ENCODE measurements at regions not wholly inside any gene's neighbourhood (a gene's known extent, or its start where the extent isn't known, plus 50 kb on each side); places are given as distances from the start of the nearest gene placed in this dataset.

DNA sequence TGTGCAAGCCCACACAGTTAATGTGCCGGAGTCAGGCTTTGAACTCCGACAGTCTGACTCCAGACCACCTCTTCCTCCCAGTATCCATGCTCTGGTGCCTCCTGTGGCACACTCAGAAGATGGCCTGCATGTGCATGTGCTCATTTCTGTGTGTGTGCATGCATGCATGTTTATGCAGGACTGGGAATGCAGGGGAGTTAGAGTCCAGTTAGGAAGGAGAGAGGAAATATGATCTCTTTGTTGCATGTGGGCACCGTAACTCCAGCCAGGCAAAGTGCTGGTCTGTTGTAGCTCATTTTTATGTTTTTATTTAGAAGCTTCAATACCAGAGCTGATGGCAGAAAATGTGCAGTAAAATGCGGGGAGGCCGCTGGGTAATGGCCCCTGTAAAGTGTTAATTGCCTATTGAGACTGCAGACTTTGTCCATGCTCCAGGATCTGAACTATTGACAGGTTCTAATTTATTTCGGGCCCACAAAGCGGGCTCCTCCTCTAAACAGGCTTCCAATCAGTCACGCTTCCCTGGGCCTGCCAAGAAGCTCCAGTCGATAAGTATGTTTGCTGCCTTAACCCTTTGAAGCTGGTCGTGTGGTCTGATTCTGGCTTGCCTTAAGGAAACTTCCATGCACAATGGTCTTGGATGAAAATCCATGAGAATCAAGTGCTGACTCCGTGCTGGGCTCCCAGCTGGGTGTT, 248.3 kb downstream of the DHX35 start:
- no peaks in the 10 kb centered on the region for H3K9me3 ChIP-seq (ENCODE audit: control insufficient read depth in 1 of 2, low read length in 2 of 2)
- H3K36me3 ChIP-seq (ENCODE audit: control insufficient read depth in 1 of 2, insufficient read depth in 2 of 2, low read length in 2 of 2) = no peaks in the 10 kb centered on the region
- no peaks in the 10 kb centered on the region for H3K4me1 ChIP-seq (ENCODE audit: control insufficient read depth in 1 of 2, insufficient read depth in 2 of 2, low read length in 2 of 2)
- no peaks in the 10 kb centered on the region for H3K27me3 ChIP-seq (ENCODE audit: control insufficient read depth in 1 of 2, insufficient read depth in 2 of 2, low read length in 2 of 2)
- H3K9ac ChIP-seq (ENCODE audit: low read depth in 1 of 2, low read length in 2 of 2) = no peak overlapping the region
- no peak overlapping the region for H3K27ac ChIP-seq (ENCODE audit: low read depth, low read length)
- H3K4me3 ChIP-seq (ENCODE audit: low read depth in 1 of 2, low read length in 2 of 2) = no peak overlapping the region

GRCh38 chr20:39206899-39207564, 244.9 kb downstream of the DHX35 start:
- H3K36me3 ChIP-seq (ENCODE audit: control insufficient read depth in 1 of 2, insufficient read depth in 2 of 2, low read length in 2 of 2) = no peaks in the 10 kb centered on the region
- H3K9me3 ChIP-seq (ENCODE audit: control insufficient read depth in 1 of 2, low read length in 2 of 2) = no peaks in the 10 kb centered on the region
- no peak overlapping the region for H3K4me3 ChIP-seq (ENCODE audit: low read depth in 1 of 2, low read length in 2 of 2)
- no peaks in the 10 kb centered on the region for H3K4me1 ChIP-seq (ENCODE audit: control insufficient read depth in 1 of 2, insufficient read depth in 2 of 2, low read length in 2 of 2)
- no peak overlapping the region for H3K9ac ChIP-seq (ENCODE audit: low read depth in 1 of 2, low read length in 2 of 2)
- H3K27me3 ChIP-seq (ENCODE audit: control insufficient read depth in 1 of 2, insufficient read depth in 2 of 2, low read length in 2 of 2) = no peaks in the 10 kb centered on the region
- H3K27ac ChIP-seq (ENCODE audit: low read depth, low read length) = no peak overlapping the region

DNA sequence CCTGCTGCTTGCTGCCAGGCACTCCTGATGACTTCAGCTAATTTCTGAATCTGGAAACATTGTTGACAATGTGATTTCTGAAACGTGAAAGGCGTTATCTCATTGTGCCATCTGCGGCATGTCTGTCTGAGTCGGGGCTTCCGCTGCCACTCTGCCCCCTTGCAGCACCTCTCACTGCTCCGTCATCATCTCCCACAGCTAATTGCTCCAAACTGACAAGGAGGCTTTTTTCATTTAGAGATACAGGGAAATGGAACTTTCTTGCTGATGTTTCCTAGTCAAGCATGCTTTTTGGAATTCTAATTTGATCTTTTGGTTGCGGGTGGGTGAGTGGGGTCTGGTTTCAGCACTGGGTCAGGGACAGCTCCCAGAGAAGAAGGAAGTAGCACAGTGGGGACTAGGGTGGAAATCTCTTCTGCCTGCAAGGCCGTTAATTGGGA, 233.5 kb downstream of the DHX35 start:
- Histone ChIP-seq H3K9ac (ENCODE audit: low read depth in 1 of 2, low read length in 2 of 2) (no peak overlapping the region), H3K4me1 (ENCODE audit: control insufficient read depth in 1 of 2, insufficient read depth in 2 of 2, low read length in 2 of 2) (no peaks in the 10 kb centered on the region), H3K4me3 (ENCODE audit: low read depth in 1 of 2, low read length in 2 of 2) (no peak overlapping the region), H3K36me3 (ENCODE audit: control insufficient read depth in 1 of 2, insufficient read depth in 2 of 2, low read length in 2 of 2) (no peaks in the 10 kb centered on the region), H3K27me3 (ENCODE audit: control insufficient read depth in 1 of 2, insufficient read depth in 2 of 2, low read length in 2 of 2) (no peaks in the 10 kb centered on the region), H3K9me3 (ENCODE audit: control insufficient read depth in 1 of 2, low read length in 2 of 2) (peaks cover 0 to 4% of the 10 kb centered on the region in 2 donors), H3K27ac (ENCODE audit: low read depth, low read length) (no peak overlapping the region)

DNA sequence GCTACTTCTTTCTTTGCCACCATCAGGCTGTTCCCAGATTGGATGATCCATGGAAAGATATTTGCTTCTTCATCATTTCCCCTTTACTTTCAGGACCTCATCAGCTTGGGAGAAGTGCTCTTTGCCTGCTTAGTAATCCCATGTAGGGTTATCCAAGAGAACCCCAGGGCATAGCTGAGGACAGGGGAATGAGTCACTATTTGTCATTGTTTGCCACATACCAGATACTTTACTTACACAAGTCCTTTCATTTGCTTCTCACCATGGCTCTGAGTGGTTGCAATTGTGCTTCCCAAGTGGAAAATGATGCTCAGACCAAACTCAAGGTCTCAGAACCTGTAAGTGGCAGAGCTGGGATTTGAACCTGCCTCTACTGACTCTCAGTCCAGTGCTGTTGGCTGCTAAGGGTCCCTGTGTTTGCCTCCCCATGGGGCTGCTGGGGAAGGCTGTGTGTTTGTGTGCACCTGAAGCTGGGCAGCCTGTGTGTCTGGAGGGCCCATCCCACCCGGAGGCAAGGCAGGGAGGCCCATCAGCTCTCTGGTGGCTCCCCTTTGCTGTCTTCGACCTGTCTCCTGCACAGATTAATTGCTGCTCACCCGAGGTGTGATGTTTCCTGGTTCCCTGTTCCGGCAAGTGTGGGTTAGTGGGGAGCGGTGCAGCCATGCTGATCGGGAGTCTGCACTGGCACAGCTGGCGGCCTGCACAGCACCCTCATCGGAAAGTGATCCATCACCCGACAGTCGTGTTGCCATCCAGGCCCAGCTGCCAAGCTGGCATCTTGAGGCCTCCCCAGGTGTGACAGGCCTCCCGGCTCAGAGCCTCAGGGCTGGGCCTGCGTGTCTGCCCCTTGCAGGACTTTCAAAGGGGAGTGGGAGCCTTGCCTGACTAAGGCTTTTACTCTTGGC, 228.8 kb downstream of the DHX35 start:
- no peaks in the 10 kb centered on the region for H3K27me3 ChIP-seq (ENCODE audit: control insufficient read depth in 1 of 2, insufficient read depth in 2 of 2, low read length in 2 of 2)
- no peaks in the 10 kb centered on the region for H3K36me3 ChIP-seq (ENCODE audit: control insufficient read depth in 1 of 2, insufficient read depth in 2 of 2, low read length in 2 of 2)
- H3K4me3 ChIP-seq (ENCODE audit: low read depth in 1 of 2, low read length in 2 of 2) = no peak overlapping the region
- no peak overlapping the region for H3K9ac ChIP-seq (ENCODE audit: low read depth in 1 of 2, low read length in 2 of 2)
- no peak overlapping the region for H3K27ac ChIP-seq (ENCODE audit: low read depth, low read length)
- H3K4me1 ChIP-seq (ENCODE audit: control insufficient read depth in 1 of 2, insufficient read depth in 2 of 2, low read length in 2 of 2) = no peaks in the 10 kb centered on the region
- H3K9me3 ChIP-seq (ENCODE audit: control insufficient read depth in 1 of 2, low read length in 2 of 2) = no peaks in the 10 kb centered on the region

DNA sequence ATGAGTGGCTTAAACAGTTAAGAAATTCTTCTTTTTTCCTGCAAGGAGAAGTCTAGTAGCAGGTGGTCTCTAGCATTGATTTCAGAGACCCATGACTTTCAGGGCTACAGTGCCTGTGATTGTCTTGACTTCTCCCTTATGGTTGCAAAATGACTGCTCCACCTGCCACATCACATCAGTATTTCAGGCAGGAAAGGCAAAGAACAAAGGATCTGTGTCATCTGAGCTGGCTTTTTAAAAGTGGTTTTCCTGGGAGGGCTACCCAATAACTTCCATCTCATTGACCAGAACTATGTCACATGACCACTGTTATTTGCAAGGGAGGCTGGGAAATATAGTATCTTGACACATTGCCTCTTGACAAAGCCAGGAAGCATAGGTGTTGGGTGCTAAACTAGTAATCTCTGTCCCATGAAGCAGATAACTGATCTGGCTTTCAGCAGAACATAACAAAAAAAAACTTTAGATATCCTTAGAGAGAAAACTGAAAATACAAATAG, 226.2 kb downstream of the DHX35 start:
- Histone ChIP-seq H3K4me3 (ENCODE audit: low read depth in 1 of 2, low read length in 2 of 2) (no peak overlapping the region), H3K9me3 (ENCODE audit: control insufficient read depth in 1 of 2, low read length in 2 of 2) (peaks cover 0 to 12% of the 10 kb centered on the region in 2 donors), H3K4me1 (ENCODE audit: control insufficient read depth in 1 of 2, insufficient read depth in 2 of 2, low read length in 2 of 2) (no peaks in the 10 kb centered on the region), H3K27ac (ENCODE audit: low read depth, low read length) (no peak overlapping the region), H3K36me3 (ENCODE audit: control insufficient read depth in 1 of 2, insufficient read depth in 2 of 2, low read length in 2 of 2) (no peaks in the 10 kb centered on the region), H3K9ac (ENCODE audit: low read depth in 1 of 2, low read length in 2 of 2) (no peak overlapping the region), H3K27me3 (ENCODE audit: control insufficient read depth in 1 of 2, insufficient read depth in 2 of 2, low read length in 2 of 2) (no peaks in the 10 kb centered on the region)

- peaks cover 0 to 12% of the 10 kb centered on the region in 2 donors for H3K9me3 ChIP-seq (ENCODE audit: control insufficient read depth in 1 of 2, low read length in 2 of 2)
- H3K27ac ChIP-seq (ENCODE audit: low read depth, low read length) = no peak overlapping the region
- no peaks in the 10 kb centered on the region for H3K27me3 ChIP-seq (ENCODE audit: control insufficient read depth in 1 of 2, insufficient read depth in 2 of 2, low read length in 2 of 2)
- H3K4me3 ChIP-seq (ENCODE audit: low read depth in 1 of 2, low read length in 2 of 2) = no peak overlapping the region
- no peaks in the 10 kb centered on the region for H3K36me3 ChIP-seq (ENCODE audit: control insufficient read depth in 1 of 2, insufficient read depth in 2 of 2, low read length in 2 of 2)
- no peaks in the 10 kb centered on the region for H3K4me1 ChIP-seq (ENCODE audit: control insufficient read depth in 1 of 2, insufficient read depth in 2 of 2, low read length in 2 of 2)
- H3K9ac ChIP-seq (ENCODE audit: low read depth in 1 of 2, low read length in 2 of 2) = no peak overlapping the region
These were observed 219.3 kb downstream of the DHX35 start for GRCh38 chr20:39181490-39181889.

DNA sequence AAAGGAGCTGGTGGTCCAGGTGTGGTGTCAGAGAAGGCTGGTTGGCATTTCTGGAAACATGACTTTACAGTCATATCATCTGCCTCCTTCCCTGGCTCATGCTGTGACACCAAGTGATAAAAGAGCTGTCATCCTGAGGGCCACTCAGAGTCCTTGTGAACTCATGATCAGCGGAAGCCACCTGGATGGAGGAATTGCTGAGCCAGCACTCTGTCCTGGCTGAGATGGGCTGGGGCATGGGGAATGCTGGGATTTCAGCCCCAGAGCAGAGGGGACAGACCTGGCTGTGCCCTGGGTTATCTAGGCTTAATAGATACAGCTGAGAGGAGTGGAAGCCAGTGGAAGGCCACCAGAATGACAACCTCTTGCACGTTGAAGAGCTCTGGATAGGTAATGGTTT, 214.3 kb downstream of the DHX35 start:
- Histone ChIP-seq H3K9me3 (ENCODE audit: control insufficient read depth in 1 of 2, low read length in 2 of 2) (no peaks in the 10 kb centered on the region), H3K27me3 (ENCODE audit: control insufficient read depth in 1 of 2, insufficient read depth in 2 of 2, low read length in 2 of 2) (no peaks in the 10 kb centered on the region), H3K9ac (ENCODE audit: low read depth in 1 of 2, low read length in 2 of 2) (no peak overlapping the region), H3K36me3 (ENCODE audit: control insufficient read depth in 1 of 2, insufficient read depth in 2 of 2, low read length in 2 of 2) (no peaks in the 10 kb centered on the region), H3K27ac (ENCODE audit: low read depth, low read length) (no peak overlapping the region), H3K4me3 (ENCODE audit: low read depth in 1 of 2, low read length in 2 of 2) (no peak overlapping the region), H3K4me1 (ENCODE audit: control insufficient read depth in 1 of 2, insufficient read depth in 2 of 2, low read length in 2 of 2) (no peaks in the 10 kb centered on the region)

DNA sequence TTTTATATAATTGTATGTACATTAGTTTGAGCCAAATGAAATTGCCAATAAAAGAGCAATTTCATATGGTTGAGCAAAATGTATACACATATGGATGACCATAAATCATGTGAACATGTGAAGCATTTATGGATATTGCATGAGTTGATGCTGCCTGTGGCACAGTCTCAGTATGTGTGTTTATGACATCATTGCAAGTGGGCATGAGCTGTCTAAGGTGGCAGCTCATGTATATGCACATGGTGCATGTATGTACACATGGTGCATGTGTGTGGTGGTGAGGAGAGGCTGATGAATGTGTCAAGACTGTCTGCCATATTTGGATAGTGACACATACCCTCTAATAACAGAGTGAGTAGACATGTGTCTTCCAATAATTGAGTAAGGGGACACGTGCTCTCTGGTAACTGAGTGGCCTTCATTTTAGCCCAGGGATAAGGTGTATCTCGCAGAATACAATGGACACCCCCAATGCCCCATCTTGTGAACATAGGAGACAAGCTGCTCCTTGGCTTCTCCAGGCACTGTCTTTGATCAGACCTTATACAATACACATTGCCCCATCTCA, 208.8 kb downstream of the DHX35 start:
- H3K4me3 ChIP-seq (ENCODE audit: low read depth in 1 of 2, low read length in 2 of 2) = no peak overlapping the region
- no peaks in the 10 kb centered on the region for H3K4me1 ChIP-seq (ENCODE audit: control insufficient read depth in 1 of 2, insufficient read depth in 2 of 2, low read length in 2 of 2)
- no peaks in the 10 kb centered on the region for H3K9me3 ChIP-seq (ENCODE audit: control insufficient read depth in 1 of 2, low read length in 2 of 2)
- H3K36me3 ChIP-seq (ENCODE audit: control insufficient read depth in 1 of 2, insufficient read depth in 2 of 2, low read length in 2 of 2) = no peaks in the 10 kb centered on the region
- no peaks in the 10 kb centered on the region for H3K27me3 ChIP-seq (ENCODE audit: control insufficient read depth in 1 of 2, insufficient read depth in 2 of 2, low read length in 2 of 2)
- H3K9ac ChIP-seq (ENCODE audit: low read depth in 1 of 2, low read length in 2 of 2) = no peak overlapping the region
- H3K27ac ChIP-seq (ENCODE audit: low read depth, low read length) = no peak overlapping the region

DNA sequence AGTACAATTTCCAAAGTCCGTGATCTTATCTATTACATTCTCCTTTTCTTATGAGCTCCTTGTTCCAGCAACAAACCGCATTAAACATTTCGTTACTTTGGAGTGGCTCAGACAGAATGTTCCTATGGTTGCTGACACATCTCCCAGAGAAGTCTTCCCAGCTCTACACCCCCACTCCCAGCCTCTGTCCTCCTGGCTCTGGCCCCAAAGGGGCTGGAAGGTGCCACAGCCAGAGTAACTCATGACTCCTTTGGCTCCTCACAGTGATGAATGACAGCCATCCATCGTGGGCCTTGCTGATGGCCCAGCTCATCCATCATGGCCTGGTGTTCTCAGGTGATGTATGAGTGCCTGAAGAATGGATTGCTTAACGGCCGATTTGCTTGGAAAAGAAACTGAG, 203.0 kb downstream of the DHX35 start:
- Histone ChIP-seq H3K27me3 (ENCODE audit: control insufficient read depth in 1 of 2, insufficient read depth in 2 of 2, low read length in 2 of 2) (no peaks in the 10 kb centered on the region), H3K9me3 (ENCODE audit: control insufficient read depth in 1 of 2, low read length in 2 of 2) (no peaks in the 10 kb centered on the region), H3K27ac (ENCODE audit: low read depth, low read length) (no peak overlapping the region), H3K4me1 (ENCODE audit: control insufficient read depth in 1 of 2, insufficient read depth in 2 of 2, low read length in 2 of 2) (peaks cover 0 to 6% of the 10 kb centered on the region in 2 donors), H3K36me3 (ENCODE audit: control insufficient read depth in 1 of 2, insufficient read depth in 2 of 2, low read length in 2 of 2) (no peaks in the 10 kb centered on the region), H3K4me3 (ENCODE audit: low read depth in 1 of 2, low read length in 2 of 2) (no peak overlapping the region), H3K9ac (ENCODE audit: low read depth in 1 of 2, low read length in 2 of 2) (no peak overlapping the region)

All from duodenal mucosa (tissue), 2 donors.